GM12874 (cell line): ENCODE measurements at regions not wholly inside any gene's neighbourhood (a gene's known extent, or its start where the extent isn't known, plus 50 kb on each side); places are given as distances from the start of the nearest gene placed in this dataset.

ENCODE experiments used
- CTCF ChIP-seq: IDR thresholded peaks from 2 replicates; pipeline ENCODE4 v1.5.1; 2011; ENCODE audit warnings: low read depth, mild to moderate bottlenecking, control low read depth, low read length, moderate library complexity; ENCODE audit not compliant: insufficient read depth

- no peak for TF ChIP-seq CTCF
Measured at GRCh38 chr15:98586066-98586465, 62.3 kb upstream of the IGF1R start.

- no peak for TF ChIP-seq CTCF
Measured at GRCh38 chr15:98592136-98592535, 56.2 kb upstream of the IGF1R start.

GRCh38 chr15:98596131-98596530, 52.2 kb upstream of the IGF1R start:
- TF ChIP-seq CTCF = no peak

GRCh38 chr15:98596885-98597392, 51.4 kb upstream of the IGF1R start:
- no peak for TF ChIP-seq CTCF

GRCh38 chr15:98597666-98598065, 50.7 kb upstream of the IGF1R start:
- no peak for TF ChIP-seq CTCF
